NCI-H2081 treated with DMSO at 0.1 percent for 48 hours (cell line): ENCODE measurements at regions not wholly inside any gene's neighbourhood (a gene's known extent, or its start where the extent isn't known, plus 50 kb on each side); places are given as distances from the start of the nearest gene placed in this dataset.
A peak's percentile ranks its signal among the peaks of the same experiment; 100 is the strongest.

Experiments used
- DNase-seq: peaks from one replicate; lab custom pipeline; 2025; lab: John Stamatoyannopoulos, UW

DNA sequence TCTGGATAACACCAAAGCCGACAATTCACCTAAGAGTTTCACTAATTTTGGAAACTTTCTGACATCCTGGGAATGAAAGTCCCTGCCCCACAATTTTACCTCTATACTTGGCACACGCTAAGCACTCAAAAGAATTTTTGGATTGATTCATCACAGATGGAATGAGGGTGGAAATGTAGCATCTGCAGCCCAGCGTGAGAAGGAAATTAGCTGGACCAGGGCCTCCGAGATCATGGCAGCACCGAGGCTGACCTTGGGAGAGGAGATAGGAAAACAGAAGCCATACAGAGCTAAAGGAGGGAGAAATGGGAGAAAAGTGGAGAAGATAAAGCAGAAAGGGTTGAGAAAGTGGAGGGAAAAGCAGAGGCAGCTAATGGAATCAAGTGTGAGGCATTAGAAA is 606.6 kb upstream of the DPP6 start:
- no peak for DNase-seq

DNA sequence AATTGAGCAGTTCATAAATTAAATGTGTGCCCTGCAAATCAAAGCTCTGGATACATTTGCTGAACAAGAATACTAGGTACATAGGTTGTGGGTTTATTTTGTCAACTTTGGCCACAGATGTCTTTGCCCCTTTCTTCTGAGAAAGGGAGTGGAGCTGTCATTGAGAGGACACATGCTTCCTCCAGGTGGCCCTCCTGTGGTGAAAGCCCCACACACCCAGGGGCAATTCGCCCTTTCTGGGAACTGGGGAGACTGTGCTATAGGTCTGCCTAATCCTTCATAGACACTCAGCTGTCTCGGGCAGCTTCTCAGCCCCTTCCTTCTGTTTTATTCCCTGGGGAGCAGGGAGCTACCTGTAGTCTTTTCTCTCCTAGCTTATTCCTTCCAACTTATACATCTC is 605.7 kb upstream of the DPP6 start:
- DNase-seq: no peak

DNA sequence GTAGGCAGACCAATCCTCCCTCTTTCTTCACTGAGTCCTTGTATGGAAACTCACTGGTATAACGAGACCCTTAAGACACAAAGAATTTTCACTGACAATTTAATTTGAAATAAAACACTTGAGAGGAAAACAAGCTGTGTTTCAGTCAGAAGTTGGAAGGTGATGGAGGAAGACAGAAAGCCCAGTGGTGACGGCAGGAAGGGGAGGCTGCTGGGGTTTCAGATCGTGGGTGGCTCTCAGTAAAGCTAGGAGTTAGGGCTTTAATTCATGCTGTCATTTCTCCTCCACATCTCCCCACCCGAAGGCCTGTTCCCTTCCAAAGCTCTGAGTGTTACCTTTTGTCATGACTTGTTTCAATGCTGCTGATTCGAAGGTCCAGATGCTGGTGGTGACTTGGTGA is 605.2 kb upstream of the DPP6 start:
- DNase-seq: no peak

DNA sequence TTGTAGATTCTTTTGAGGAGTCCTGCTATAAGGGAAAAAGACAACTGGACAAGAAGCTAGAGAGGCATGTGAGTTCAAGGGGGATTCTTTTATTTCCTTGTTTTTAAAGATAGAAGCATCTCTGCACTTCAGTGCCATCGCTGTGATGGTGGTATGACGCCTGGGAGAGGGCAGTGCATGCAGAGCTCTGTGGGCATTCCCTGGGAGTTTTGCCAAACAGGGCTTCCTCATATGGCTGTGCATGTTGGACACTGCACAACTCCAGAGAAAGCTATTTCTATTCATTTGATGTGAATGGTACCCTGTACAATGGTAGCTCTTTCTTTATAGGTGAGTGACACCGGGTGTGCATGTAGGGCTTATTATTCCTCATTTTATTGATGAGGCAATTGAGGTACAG is 599.5 kb upstream of the DPP6 start:
- DNase-seq: no peak

DNA sequence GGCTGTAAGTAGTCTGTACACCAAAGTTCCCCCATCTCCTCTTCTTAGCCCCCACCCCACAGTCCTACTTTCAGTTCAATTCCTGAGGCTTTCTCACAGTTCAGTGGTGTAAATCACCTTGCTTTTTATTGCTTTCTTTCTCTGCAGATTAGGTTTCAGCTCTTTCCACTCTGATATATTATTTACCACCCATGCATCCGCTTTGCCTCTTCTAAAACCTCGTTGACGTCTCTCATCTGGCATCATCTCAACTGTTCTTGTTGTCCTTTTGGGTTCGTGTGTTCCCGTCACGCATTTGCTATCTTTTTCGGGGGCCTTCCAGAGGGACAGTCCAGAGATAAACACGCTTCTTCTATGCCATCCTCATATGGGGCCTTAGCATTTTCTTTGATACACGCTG is 597.9 kb upstream of the DPP6 start:
- DNase-seq: no peak

DNA sequence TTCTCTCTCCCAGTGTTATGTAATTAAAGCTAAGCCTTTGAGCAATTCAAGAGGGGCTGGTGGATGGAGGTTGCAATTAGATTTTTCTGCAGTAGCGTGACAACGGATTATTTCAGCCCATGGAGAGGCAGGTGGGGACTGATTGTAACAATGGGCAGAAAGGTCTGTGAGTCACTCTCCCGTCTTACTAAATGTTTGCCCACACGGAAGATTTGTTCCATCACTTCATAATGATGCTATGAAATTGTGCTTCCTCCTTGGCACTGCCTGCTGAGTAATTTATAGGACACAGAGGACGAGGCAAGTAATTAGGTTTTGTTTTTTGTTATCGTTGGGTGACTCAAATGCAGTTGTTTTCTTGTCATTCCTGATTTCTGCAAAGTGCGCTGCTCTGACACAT is 594.5 kb upstream of the DPP6 start:
- DNase-seq: peak; percentile 64

DNA sequence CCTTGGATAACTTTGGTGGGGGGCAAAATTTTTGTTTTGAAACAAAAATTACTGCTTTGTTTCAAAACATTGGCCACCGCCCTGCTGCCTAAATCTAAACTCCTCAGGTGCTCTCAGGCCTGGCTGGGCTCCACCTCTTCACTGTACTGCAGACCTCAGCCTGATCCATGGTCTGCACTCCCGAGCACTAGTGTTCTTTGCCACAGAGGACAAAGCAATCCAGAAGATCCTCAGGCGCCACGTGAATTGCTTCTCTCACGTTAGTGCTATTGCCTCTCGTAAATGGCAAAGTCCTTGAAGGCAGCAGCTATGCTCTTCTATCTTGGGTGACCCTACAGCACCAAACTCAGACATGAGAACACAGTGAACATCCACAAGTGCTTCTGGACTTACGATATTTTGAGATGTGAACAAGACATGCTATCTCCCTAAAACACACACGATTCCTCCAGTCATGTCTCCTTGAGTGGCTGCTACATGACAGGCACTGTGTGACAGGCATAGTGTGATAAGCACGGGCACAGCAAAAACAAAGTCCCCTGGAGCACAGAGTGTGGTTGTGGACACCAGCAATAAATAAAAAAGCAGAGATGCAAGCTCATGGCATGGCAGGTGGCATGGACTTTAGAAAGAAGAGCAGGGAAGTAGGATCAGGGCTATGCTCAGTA is 582.1 kb upstream of the DPP6 start:
- DNase-seq: no peak

DNA sequence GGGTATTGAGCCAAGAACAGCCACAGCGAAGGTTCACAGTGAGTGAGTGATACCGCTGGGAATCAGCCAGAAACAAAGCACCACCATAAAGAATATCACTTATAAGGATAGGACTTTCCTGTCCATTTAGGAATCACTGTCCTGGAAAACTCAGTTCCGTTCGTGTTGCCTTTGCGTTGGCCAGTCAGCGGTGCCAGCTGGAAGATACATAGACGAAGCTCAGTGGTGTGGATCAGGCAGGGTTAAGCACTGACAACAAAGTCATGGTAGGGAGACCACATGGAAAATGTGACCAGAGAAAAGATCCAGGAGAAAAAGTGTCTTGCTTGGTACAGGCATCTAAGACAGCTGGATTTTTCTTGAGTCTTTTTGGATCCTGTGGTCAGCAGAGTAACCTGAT is 579.7 kb upstream of the DPP6 start:
- no peak for DNase-seq

DNA sequence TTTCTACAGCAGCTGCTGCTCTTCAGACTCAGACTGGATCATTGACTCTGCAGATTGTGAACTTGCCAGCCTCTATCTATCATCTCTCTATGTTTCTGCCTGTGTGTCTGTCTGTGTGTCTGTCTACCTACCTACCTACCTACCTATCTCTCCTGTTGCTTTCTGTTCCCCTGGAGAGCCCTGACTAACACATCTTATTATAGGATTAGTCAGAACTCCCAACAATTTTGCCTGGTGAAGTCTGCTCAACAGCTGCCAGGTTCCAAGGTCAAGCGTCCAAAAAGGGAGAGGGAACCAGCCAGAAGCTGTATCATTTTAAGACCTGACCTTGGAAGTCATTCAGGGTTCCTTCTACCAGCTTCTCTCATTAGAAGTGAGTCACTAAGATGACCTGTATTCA is 579.0 kb upstream of the DPP6 start:
- no peak for DNase-seq

DNA sequence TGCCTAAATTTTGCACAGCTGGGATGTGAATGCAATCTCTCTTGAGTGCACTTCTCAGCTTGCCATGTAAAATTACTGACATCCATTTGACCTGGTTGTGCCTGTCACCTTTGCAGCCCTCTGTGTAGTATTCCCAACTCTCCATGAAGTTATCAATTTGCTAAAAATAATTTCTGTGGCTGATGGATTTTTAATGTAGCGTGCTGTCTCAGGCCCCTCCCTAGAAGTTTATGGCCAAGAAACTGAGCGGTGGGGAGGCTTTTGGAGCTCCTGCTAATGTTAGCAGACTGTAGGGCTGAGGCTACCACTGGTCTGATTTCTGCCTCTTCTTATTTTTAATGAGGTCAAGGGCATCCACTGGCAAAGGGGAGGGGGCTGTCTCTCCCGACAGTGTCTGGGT is 577.0 kb upstream of the DPP6 start:
- DNase-seq: no peak

DNA sequence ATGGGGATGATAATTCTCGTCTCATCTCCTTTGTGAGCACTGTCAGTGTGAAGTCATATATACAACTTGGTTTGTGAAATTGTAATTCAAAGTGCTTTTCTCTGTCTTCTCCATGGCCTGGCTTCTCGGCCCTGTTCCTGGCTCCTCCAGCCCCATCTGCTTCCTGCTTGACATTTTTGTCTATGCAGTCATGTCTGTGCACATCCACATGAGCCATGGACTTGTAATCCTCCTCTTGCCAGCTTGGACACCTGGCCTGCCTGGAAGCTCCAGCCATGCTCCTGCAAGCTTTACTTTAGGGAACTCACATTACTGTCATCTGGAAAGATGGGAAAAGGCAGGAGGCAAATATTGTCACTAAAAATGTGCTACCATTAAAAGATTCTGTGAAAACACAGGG is 576.0 kb upstream of the DPP6 start:
- no peak for DNase-seq

DNA sequence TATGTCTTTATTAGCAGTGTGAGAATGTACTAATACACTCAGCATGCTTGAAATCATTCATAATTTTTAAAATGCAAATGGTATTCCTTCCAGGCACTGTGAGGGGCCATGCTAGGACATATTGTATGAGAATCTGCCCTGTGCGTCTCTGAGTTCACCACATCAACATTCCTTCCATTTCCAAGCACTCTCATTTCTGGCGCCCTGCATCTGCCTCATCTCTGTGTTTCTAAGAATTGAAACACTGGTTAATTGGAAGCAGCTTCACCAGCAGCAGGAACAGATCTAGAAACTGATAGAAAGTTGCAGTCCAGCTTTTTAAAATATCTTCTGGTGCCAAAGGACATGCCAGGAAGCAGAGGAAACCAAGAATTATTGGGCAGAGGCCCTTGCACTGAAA is 555.9 kb upstream of the DPP6 start:
- DNase-seq: no peak

DNA sequence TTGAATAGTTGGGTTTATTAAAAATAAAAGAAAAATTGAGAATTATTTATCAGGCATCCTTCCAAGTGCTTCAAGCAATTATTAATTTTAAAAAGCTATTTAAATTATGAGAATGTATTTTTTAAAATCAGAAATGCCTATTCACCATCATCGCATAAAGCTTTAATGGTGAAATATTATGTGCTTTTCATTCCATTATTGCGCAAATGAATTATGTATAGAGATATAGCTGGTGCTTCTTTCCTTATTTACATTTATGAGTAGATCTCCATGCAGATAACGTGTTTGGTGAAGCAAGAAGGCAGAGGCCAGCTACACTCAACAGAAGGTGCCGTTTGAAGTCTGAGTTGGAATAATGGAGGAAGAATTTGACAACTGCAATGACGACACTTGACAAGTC is 549.1 kb upstream of the DPP6 start:
- DNase-seq: no peak

DNA sequence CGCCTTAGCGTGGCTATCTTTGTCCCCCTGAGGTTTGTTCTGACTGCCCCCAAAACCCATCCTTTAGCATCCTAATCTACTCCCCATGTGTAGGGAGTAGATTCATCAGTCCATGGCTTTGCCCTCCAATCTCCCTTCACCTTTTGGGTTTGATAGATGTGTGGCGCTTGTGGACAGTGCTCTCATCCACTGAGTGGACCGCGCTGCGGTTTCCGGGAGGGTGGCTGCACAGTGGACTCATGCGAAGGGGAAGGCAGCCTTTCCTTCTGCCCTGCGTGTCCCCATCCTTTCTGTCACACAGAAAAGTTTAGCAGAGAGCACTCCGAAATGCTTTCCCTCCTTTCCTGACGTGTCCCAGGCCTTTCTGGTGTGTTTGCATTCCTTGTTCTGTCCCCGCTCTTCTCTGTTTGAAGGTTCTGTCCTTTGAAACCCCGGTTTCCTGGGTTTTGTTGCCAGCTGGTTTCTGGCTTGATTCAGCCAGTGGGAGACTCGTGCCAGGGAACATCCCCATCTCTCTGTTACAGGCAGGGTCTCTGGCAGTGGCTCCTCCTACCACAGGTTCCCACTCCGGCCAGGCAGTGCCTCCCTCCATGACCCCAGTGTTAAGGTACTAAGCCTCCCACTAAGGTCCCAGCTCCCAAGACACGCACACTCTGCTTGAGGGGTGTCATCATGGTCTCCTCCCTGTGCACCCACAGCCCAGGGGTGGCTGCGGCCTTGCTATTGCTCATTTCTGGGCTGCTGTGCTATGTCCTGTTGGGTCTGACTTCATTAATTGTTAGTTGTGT is 547.7 kb upstream of the DPP6 start:
- DNase-seq: no peak

DNA sequence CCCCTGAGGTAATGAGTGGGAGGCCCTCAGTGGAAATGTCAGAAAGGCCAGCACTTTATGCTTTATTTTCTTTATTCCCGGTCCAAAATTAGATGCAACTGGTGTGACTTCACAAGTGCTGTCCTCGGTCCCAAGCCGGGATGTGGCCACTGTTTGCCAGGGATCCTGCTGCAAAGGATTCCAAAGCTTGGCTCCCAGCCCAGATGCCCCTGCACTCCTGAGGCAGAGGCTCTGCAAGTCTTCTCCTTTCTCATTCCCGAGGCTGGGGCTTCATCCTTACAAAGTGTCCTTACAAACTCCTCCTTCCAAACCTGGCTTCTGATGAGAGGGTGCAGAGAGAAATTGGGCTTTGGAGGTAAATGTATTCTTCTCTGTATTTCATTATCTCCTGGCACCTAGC is 544.3 kb upstream of the DPP6 start:
- no peak for DNase-seq

DNA sequence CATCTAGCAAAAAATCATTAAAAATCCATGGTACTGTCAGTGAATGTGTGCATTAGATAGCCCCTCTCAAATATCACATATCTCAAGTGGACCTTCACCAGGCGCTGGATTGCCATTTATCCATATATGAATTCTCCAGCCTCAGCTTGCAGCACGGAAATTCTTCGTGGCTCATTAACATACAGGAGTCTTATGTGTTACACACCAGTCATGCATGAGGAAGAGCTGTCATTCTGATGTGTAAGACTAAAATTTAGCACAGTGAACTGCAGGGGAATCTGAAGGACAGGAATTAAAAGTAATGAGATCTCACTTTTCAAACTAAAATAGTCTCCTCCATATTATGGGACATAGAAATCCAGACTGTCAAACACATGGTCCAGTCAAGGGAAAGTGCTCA is 542.4 kb upstream of the DPP6 start:
- DNase-seq: no peak

DNA sequence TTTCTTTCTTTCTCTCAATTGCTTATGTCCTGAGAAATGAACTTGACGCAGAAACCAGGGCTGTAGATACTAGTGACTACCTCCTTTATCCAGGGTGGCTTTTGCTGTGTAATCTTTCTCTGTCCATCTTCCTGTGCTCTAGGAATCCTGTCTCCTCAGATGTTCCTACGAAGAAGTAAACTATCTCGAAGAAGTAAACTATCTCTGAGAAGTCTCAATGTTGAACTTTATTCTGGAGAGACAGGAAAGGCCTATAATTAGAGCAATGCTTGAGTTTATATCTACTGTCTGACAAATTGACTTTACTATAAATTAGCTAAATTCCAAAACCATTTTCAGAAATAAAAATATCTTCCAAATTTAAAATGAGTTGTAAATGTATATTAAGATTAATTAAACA is 541.5 kb upstream of the DPP6 start:
- DNase-seq: no peak

DNA sequence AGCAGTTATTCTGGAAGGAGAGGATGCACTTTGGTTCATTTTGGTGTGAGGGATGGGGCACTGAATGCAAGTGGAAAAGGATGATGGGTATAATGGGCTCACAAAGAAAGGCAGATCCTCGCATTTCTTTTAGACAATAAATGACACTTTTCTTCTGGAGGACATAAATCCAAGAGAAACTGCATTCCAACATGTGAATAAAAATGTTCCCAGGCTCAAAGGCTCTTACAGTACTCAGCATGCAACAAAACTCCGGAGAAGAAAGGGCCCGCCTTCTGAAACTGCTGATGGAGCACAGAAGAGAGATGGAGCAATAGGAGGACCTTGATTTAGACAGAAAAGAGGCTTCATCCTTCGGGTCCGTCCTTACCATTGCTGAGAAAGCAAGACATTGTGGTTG is 538.2 kb upstream of the DPP6 start:
- DNase-seq: no peak

DNA sequence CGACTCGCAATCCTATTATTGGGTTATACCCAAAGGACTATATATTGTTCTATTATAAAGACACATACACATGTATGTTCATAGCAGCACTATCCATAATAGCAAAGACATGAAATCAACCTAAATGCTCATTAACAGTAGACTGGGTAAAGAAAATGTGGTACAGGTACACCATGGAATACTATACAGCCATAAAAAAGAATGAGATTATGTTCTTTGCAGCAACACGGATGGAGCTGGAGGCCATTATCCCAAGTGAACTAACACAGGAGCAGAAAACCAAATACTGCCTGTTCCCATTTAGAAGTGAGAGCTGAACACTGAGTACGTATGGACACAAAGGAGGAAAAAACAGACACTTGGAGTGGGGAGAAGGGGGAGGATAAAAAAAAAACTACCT is 536.8 kb upstream of the DPP6 start:
- DNase-seq: no peak

DNA sequence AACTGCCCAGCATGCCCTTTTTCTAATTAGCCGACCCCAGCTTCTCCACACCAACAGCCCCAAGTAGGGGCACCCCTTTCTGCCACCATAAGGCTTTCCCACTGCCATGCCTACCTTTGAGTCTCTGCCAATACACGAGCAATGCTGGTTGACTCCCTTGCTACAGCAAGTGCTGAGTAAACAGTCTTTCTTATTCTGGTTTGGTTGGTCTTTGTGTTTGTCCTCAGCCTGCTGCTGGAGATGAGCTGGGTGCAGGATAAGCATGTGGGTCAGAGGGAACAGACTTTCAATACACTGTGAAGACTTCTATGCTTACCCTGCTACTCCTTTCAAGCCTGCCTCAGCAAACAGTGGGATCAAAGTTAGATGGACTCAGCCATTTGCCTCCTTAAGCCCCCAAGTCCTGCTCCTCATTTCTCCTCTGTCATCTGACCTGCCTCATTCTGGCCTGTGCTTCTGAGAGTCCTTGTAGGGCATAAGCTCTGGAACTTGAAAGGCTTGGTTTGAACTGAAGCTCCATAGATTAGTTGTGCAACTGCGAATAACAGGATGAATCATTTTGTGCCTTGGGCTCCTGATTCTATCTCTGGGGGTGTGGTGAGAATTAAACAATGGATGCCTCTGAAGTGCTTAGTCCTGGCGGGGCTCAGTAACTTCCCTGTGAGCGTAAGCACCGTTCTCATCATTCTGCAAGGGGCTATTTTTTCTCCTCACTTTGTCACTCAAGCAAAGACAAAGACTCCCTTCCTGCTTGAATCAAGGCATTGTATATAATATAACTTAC is 533.8 kb upstream of the DPP6 start:
- DNase-seq: no peak

DNA sequence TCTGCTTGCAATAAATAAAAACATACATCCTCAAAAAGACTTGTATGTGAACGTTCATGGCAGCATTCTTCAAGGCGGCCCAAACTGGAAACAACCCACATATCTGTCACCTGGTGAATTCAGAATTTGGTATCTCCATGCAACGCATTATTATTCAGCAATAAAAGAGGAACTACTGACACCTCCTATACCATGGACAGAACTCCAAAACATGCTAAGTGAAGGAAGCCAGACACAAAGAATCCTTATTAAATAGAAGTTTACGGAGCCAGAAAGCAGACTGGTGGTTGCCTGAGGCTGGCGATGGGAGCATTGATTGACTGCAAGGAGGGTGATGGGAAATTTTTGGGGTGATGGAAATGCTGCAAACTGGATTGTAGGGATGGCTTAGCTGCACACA is 530.8 kb upstream of the DPP6 start:
- DNase-seq: no peak

DNA sequence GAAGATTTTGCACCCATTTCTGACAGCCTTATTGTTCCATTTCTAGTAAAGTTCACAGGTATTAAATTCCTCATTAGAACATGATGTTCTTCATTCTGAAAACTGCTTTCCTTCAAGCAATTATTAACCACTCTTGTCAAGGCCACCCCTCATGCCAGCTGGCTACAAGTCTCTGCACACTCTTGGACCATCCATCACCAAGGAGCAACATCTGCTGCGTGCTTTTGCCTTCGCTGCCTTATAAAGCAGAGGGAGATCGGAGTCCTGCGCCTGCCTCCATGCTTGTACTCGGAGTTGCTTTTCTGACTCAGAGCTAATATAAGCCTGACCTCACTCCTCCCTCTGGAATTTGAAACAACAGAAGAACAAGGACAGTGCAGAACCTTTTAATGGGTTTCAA is 529.9 kb upstream of the DPP6 start:
- DNase-seq: no peak

DNA sequence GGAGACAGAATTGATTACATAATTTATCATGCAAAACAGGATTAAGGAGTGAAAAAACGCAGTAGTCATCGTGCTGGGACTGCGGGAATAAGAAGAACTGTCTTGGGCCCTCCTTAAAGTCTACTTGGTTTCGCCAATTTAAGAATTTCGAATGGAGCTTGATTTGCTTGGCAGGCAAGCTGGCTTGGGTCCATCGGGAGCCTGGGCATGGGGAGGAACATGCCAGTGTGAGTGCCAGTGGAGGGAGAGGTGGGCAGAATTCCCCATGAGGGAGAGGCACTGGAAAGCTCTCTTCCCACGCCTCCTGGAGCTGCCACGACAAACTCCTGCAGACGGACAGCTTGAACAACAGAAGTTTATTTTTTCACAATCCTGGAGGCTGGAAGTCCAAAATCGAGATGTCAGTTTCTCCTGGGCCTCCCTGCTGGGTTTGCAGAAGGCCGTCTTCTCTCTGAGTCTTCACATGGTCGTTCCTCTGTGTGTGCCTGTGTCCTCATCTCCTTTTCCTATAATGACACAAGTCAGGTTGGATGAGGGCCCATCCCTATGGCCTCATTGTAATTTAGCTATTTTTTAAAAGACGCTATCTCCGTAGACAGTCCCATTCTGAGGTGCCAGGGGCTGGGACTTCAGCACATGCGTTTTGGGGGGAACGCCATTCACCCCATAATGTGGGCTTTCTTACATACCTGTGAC is 528.7 kb upstream of the DPP6 start:
- DNase-seq: no peak
